Fibroblast of mammary gland (primary cell): ENCODE measurements at regions not wholly inside any gene's neighbourhood (a gene's known extent, or its start where the extent isn't known, plus 50 kb on each side); places are given as distances from the start of the nearest gene placed in this dataset.

ENCODE experiments used
- DNase-seq: peaks from one replicate; pipeline ENCODE4 v3.0.0-alpha.2; 2010; ENCODE audit warnings: low read depth
- H3K4me3 ChIP-seq: 2 replicates; pipeline ENCODE4 v1.5.1; 2011; ENCODE audit warnings: low read depth, mild to moderate bottlenecking, low read length, moderate library complexity; ENCODE audit not compliant: control insufficient read depth
- CTCF ChIP-seq: conservative IDR thresholded peaks from 2 replicates; pipeline ENCODE4 v1.5.1; 2011; ENCODE audit warnings: low read depth, low read length, inconsistent platforms; ENCODE audit not compliant: control insufficient read depth, insufficient read depth

GRCh38 chr7:106591146-106591545 lies 69.8 kb downstream of the CCDC71L start:
- TF ChIP-seq CTCF = no peak
- no peak overlapping the region for H3K4me3 ChIP-seq
- DNase-seq = no peak

- DNase-seq = no peak
- no peak for TF ChIP-seq CTCF
- no peak overlapping the region for H3K4me3 ChIP-seq
Observed at GRCh38 chr7:106590209-106590816, 70.6 kb downstream of the CCDC71L start.

GRCh38 chr7:106589198-106589879 lies 71.6 kb downstream of the CCDC71L start:
- TF ChIP-seq CTCF = no peak
- DNase-seq = no peak
- H3K4me3 ChIP-seq = no peak overlapping the region

GRCh38 chr7:106588422-106589197 lies 72.3 kb downstream of the CCDC71L start:
- TF ChIP-seq CTCF = no peak
- no peak overlapping the region for H3K4me3 ChIP-seq
- no peak for DNase-seq

- DNase-seq = no peak
- TF ChIP-seq CTCF = no peak
- no peak overlapping the region for H3K4me3 ChIP-seq
Observed at GRCh38 chr7:106584914-106585759, 75.8 kb downstream of the CCDC71L start.

- DNase-seq = no peak
- no peak for TF ChIP-seq CTCF
- no peak overlapping the region for H3K4me3 ChIP-seq
Observed at GRCh38 chr7:106583706-106584690, 77.0 kb downstream of the CCDC71L start.
